SJCRH30 (cell line): ENCODE measurements at regions not wholly inside any gene's neighbourhood (a gene's known extent, or its start where the extent isn't known, plus 50 kb on each side); places are given as distances from the start of the nearest gene placed in this dataset.

Source experiments
- DNase-seq, 2 experiments: peaks; one replicate each; pipeline ENCODE4 v3.0.0-alpha.2; 2015 to 2020
- H3K27ac ChIP-seq: fragments of 250-450 bp; sonication (Bioruptor Pico); 2 replicates; pipeline ENCODE4 v1.5.1; 2020; ENCODE audit warnings: mild to moderate bottlenecking, moderate library complexity
- H3K27me3 ChIP-seq: fragments of 250-450 bp; sonication (Bioruptor Pico); 2 replicates; pipeline ENCODE4 v1.5.1; 2020; ENCODE audit warnings: mild to moderate bottlenecking, moderate library complexity
- H3K36me3 ChIP-seq: fragments of 250-450 bp; sonication (Bioruptor Pico); 2 replicates; pipeline ENCODE4 v1.5.1; 2020; ENCODE audit warnings: mild to moderate bottlenecking, moderate library complexity
- H3K4me1 ChIP-seq: fragments of 250-450 bp; sonication (Bioruptor Pico); 2 replicates; pipeline ENCODE4 v1.5.1; 2020; ENCODE audit warnings: mild to moderate bottlenecking, moderate library complexity
- H3K4me3 ChIP-seq: fragments of 250-450 bp; sonication (Bioruptor Pico); 2 replicates; pipeline ENCODE4 v1.5.1; 2020; ENCODE audit warnings: mild to moderate bottlenecking, moderate library complexity
- H3K9me3 ChIP-seq: fragments of 250-450 bp; sonication (Bioruptor Pico); replicated peaks from 2 replicates; pipeline ENCODE4 v1.5.1; 2020; ENCODE audit warnings: mild to moderate bottlenecking, moderate library complexity

DNA sequence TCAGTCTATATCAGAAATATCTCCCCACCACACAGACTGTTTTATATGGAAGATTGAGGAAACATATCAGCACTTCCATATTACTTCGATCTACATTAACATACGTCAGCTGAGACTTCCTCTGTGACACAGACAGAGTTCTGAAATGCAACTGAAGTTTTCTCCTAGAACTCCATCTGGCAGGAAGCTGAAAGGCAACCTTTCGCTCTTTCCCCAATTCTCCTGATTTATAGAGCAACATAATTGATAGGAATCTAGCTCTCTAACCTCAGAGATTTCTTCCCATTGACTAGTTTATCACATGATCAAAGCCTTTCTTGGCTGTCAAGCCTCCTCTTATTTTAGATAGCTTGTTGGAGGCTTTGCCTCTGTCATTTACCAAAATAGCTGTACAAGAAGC, 806.7 kb upstream of the CHAC2 start:
- H3K36me3 ChIP-seq: no peaks in the 10 kb centered on the region
- no peaks in the 10 kb centered on the region for H3K9me3 ChIP-seq
- no peak overlapping the region for H3K27ac ChIP-seq
- no peak for DNase-seq
- H3K27me3 ChIP-seq: peaks cover 4% of the 10 kb centered on the region; the same call in 1 of the 2 replicates
- H3K4me3 ChIP-seq: no peak overlapping the region
- no peaks in the 10 kb centered on the region for H3K4me1 ChIP-seq

DNA sequence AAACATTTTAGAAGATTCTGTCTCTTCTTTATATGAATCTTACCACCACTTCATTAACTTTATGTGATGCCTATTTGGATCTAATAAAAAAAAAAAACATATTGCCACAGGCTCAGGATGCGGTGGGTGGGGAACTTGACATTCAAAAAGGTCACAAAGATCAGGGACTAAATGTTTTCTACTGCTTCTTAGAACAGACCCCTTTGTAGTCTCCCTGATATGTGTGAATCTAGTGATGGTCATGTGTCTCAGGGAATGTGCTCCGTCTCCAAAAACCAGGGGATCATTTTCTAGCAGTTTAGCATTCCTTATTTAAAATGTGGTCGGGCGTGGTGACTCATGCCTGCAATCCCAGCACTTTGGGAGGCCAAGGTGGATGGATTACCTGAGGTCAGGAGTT, 807.8 kb upstream of the CHAC2 start:
- Histone ChIP-seq H3K27ac (no peak overlapping the region), H3K4me1 (no peaks in the 10 kb centered on the region), H3K9me3 (no peaks in the 10 kb centered on the region), H3K36me3 (no peaks in the 10 kb centered on the region), H3K4me3 (no peak overlapping the region), H3K27me3 (peaks cover 8% of the 10 kb centered on the region)
- DNase-seq: no peak

DNA sequence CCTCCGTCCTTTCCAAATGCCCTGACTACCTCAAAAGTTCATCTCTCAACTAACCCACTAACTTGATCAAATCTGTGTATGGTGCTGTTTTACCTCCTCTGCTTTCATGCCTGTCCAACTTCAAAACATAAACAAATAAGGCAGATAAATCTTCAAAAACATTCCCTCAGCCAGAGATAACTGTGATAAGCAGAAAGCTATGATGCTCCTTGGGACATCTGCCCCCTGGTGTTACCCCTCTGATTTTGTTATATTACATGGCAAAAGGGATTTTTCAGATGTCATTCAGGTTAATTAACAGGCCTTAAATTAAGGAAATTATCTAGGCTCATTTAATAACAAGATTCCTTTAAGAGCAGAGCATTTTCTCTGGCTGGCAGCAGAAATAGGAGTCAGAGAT, 810.8 kb upstream of the CHAC2 start:
- Histone ChIP-seq H3K36me3 (no peaks in the 10 kb centered on the region), H3K9me3 (no peaks in the 10 kb centered on the region), H3K4me1 (no peaks in the 10 kb centered on the region), H3K27me3 (peaks cover 8% of the 10 kb centered on the region), H3K4me3 (no peak overlapping the region), H3K27ac (no peak overlapping the region)
- no peak for DNase-seq

DNA sequence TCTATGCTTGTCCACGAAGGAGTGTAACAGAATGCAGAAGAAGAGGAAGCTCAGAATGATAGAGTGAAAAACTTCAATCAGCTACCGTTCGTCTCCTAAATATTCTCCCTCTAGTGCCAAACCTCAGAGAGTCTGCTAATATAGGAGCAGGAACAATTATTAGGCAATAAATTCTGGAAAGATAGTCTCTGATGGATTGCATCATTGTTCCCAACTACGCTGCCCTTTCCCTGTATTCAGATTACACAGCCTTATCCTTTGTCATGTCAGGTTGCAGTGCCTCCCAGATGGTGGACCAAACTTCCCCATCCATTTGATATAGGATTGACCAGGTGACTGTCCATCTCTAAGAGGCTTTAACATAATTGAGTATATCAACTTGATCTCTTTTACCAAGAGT, 811.5 kb upstream of the CHAC2 start:
- Histone ChIP-seq H3K27ac (no peak overlapping the region), H3K9me3 (no peaks in the 10 kb centered on the region), H3K4me3 (no peak overlapping the region), H3K4me1 (no peaks in the 10 kb centered on the region), H3K36me3 (no peaks in the 10 kb centered on the region), H3K27me3 (peaks cover 8% of the 10 kb centered on the region)
- no peak for DNase-seq

DNA sequence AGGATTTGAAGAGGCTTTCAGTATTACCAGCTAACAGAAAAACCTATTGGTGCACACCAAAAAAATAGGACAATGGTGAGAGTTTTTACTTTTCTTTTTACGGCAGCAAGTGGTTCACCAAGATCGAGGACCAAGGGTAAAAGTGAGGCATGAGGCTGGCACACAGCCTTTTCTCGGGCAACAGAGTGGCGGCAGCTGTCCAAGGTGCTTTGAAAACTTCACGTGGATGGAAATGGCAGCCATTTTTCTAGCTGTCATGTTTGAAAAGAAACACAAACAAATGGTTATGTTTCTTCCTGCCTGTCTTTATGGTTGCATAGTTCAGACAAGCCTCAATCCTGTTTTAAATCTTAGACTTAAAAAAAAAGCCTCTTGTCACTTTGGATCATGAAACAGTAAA, 812.5 kb upstream of the CHAC2 start:
- no peaks in the 10 kb centered on the region for H3K36me3 ChIP-seq
- peaks cover 8% of the 10 kb centered on the region for H3K27me3 ChIP-seq
- H3K27ac ChIP-seq: no peak overlapping the region
- H3K4me1 ChIP-seq: no peaks in the 10 kb centered on the region
- DNase-seq: peak in 1 of 2 experiments; percentile 9
- H3K4me3 ChIP-seq: no peak overlapping the region
- no peaks in the 10 kb centered on the region for H3K9me3 ChIP-seq

DNA sequence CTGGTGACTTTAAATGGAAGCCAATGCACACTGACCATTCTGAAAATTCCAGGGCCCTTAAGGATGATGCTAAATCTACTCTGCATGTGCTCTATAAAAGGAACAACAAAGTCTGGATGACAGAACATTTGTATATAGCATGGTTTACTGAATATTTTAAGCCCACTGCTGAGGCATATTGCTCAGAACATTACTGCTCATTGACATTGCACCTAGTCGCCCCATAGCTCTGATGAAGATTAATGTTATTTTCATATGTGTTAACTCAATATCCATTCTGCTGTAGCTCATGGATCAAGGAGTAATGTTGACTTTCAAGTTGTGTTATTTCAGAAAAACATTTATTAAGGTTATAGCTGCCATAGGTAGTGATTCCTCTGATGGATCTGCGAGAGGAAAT, 827.5 kb upstream of the CHAC2 start:
- H3K36me3 ChIP-seq: no peaks in the 10 kb centered on the region
- no peaks in the 10 kb centered on the region for H3K9me3 ChIP-seq
- no peaks in the 10 kb centered on the region for H3K4me1 ChIP-seq
- no peak for DNase-seq
- no peak overlapping the region for H3K27ac ChIP-seq
- no peak overlapping the region for H3K4me3 ChIP-seq
- H3K27me3 ChIP-seq: no peaks in the 10 kb centered on the region

DNA sequence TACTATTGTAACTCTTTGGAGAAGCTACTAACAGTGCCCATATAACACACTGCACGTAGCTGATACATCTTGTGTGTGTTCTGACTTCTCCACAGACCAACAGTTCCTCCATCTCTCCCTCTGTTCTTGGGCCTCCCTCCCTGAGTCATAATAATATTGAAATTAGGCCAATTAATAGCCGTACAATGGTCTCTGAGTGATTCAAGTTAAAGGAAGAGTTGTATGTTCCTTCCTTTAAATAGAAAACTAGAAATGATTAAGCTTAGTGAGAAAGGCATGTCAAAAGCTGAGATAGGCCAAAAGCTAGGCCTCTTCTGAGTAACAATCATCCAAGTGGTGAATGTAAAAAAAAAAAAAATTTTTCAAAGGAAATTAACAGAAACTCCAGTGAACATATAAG, 828.4 kb upstream of the CHAC2 start:
- Histone ChIP-seq H3K27me3 (no peaks in the 10 kb centered on the region), H3K9me3 (no peaks in the 10 kb centered on the region), H3K4me3 (no peak overlapping the region), H3K4me1 (no peaks in the 10 kb centered on the region), H3K27ac (no peak overlapping the region), H3K36me3 (no peaks in the 10 kb centered on the region)
- DNase-seq: no peak

DNA sequence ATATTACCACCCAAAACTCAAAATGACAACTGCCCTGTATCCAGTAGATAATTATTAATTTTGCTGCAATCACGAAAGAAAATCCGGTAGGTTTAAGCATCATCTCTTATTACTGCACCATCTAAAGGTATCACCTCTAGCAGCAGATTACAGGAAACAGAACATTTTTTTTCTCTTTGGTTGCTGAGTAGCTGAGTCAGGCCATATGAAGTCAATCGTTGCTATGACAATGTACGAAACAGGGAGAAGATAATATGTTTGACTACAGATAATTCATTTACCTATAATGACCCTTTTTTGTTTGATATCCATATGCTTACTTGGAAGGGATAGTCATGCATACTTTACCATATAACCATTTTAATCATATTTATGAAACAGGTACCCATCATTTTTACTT, 831.6 kb upstream of the CHAC2 start:
- DNase-seq: no peak
- Histone ChIP-seq H3K27me3 (no peaks in the 10 kb centered on the region), H3K4me3 (no peak overlapping the region), H3K9me3 (no peaks in the 10 kb centered on the region), H3K27ac (no peak overlapping the region), H3K36me3 (no peaks in the 10 kb centered on the region), H3K4me1 (no peaks in the 10 kb centered on the region)

DNA sequence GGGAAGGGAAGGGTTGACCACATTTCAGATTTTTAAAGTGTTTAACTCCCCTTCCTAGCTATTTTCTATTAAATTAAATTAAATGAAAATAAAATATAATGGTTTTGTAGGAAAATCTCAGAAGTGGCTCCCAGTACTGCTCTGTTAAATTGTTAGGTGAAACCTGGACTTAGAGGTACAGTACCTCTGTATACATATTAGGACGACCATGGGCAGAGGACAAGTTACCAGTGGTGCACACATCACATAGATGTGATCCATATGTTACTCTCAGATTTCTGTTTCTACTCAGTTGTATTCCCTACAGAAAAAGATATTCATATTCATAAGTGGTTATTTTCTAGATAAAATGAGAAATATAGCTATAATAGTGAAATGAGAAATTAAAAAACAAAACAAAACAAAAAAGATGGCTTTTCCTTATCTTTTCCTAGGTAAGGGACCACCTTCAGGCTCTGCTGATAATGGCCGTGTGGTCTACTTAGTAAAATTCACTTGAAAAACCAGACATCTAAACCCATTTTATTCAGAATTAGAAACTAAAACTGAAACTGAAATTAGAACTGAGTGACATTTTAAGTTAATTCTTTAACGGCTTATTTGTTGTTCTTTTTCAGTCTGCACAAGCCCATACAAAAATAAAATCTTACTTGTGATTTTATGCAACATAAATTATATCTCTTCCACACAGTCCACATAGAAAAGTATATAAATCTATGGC, 832.5 kb upstream of the CHAC2 start:
- Histone ChIP-seq H3K27ac (no peak overlapping the region), H3K9me3 (no peaks in the 10 kb centered on the region), H3K36me3 (no peaks in the 10 kb centered on the region), H3K4me1 (no peaks in the 10 kb centered on the region), H3K4me3 (no peak overlapping the region), H3K27me3 (no peaks in the 10 kb centered on the region)
- DNase-seq: no peak

DNA sequence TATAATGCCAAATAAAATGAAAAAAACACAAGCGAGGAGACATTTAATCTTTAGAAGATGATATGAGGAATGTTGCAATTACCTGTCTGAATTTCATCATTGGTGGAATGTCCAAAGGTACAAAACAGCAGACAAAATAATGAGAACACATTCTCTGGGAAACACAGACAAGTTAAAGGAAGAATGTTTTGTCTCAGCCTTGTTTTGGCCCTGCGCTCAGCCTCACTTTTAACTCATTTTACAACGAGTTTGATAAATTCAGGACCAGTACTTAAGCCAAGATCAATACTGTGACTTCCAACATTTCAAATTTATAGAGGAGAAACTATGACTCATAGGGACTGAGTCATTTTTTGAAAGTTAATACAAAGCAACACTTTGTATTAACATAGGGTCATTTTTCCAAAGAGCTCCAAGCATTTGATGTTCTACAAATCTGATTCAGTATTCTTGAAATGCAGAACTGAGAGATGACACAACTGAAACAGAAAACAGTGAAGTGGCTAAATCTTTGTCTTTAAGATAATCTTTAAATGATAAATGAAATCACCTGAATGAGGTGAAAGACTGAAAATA, 833.2 kb upstream of the CHAC2 start:
- no peak overlapping the region for H3K27ac ChIP-seq
- no peak for DNase-seq

DNA sequence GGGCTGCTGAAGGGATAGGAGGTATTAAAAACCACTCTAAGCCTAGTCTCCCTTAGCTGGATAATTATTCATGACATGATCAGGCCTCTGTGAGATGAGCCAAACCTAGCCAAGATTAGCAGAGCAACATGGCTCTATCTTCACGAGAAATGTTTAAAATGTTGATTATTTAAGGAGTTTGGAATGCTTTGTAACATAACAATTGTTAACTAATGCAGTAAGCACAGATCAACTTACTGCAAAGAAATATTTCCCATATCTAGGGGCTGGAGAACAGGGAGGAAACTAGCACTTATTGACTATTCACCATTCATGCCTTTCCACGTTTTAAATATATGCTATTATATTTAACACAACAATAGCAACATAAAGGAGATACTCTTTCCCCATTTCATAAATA, 833.7 kb upstream of the CHAC2 start:
- H3K4me1 ChIP-seq: no peaks in the 10 kb centered on the region
- H3K36me3 ChIP-seq: no peaks in the 10 kb centered on the region
- H3K27me3 ChIP-seq: no peaks in the 10 kb centered on the region
- no peak overlapping the region for H3K4me3 ChIP-seq
- no peak overlapping the region for H3K27ac ChIP-seq
- H3K9me3 ChIP-seq: no peaks in the 10 kb centered on the region
- no peak for DNase-seq

More for the DNA sequence above, 833.2 kb upstream of the CHAC2 start:
- no peaks in the 10 kb centered on the region for H3K36me3 ChIP-seq
- no peaks in the 10 kb centered on the region for H3K9me3 ChIP-seq
- H3K4me3 ChIP-seq: no peak overlapping the region
- no peaks in the 10 kb centered on the region for H3K4me1 ChIP-seq
- no peaks in the 10 kb centered on the region for H3K27me3 ChIP-seq

DNA sequence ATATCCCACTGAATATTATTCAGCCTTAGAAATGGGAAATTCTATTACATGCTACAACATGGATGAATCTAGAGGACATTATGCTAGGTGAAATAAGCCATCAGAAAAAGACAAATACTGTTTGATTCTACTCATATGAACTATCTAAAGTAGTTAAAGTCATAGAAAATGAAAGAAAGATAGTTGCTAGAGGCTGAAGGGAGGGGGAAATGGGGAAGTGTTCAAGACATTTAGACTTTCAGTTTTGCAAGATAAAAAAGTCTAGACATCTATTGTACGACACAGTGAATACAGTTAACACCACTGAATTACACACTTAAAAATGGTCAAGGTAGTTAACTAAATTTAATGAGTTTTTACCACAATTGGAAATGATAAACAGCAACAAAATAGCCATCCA, 835.9 kb upstream of the CHAC2 start:
- Histone ChIP-seq H3K27me3 (no peaks in the 10 kb centered on the region), H3K4me1 (no peaks in the 10 kb centered on the region), H3K27ac (no peak overlapping the region), H3K4me3 (no peak overlapping the region), H3K9me3 (no peaks in the 10 kb centered on the region), H3K36me3 (no peaks in the 10 kb centered on the region)
- no peak for DNase-seq

DNA sequence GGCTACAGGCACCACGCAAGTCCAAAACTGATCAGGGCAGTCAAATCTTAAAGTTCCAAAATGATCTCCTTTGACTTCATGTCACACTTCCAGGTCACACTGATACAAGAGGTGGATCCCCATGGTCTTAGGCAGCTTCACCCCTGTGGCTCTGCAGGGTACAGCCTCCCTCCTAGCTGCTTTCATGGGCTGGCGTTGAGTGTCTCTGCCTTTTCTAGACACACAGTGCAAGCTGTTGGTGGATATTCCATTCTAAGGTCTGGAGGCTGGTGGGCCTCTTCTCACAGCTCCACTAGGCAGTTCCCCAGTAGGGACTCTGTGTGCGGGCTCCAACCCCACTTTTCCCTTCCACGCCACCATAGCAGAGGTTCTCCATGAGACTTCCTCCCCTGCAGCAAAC, 838.2 kb upstream of the CHAC2 start:
- no peak for DNase-seq

DNA sequence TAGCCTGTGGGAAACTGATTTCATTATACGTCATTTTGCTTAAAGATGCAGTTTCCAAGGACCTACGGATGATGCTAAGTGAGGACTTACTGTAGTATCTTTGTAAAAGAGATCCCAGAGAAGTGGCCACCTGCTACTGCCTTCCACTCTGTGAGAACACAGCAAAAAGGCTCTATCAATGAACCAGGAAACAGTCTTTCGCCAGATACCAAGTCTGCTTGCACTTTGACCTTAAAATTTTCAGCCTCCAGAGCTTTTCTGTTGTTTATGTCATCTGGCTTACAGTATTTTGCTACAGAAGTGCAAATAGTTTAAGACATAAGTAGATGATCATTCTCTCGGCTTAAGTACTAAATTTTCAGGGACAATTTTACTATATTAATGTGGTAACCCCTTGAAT, 847.9 kb upstream of the CHAC2 start:
- no peak overlapping the region for H3K4me3 ChIP-seq
- no peak overlapping the region for H3K27ac ChIP-seq
- H3K36me3 ChIP-seq: no peaks in the 10 kb centered on the region
- no peaks in the 10 kb centered on the region for H3K27me3 ChIP-seq
- no peaks in the 10 kb centered on the region for H3K4me1 ChIP-seq
- no peak for DNase-seq
- H3K9me3 ChIP-seq: no peaks in the 10 kb centered on the region

More for the DNA sequence above, 838.2 kb upstream of the CHAC2 start:
- H3K4me3 ChIP-seq: no peak overlapping the region
- H3K27me3 ChIP-seq: no peaks in the 10 kb centered on the region
- H3K27ac ChIP-seq: no peak overlapping the region
- H3K4me1 ChIP-seq: no peaks in the 10 kb centered on the region
- H3K9me3 ChIP-seq: no peaks in the 10 kb centered on the region
- no peaks in the 10 kb centered on the region for H3K36me3 ChIP-seq

DNA sequence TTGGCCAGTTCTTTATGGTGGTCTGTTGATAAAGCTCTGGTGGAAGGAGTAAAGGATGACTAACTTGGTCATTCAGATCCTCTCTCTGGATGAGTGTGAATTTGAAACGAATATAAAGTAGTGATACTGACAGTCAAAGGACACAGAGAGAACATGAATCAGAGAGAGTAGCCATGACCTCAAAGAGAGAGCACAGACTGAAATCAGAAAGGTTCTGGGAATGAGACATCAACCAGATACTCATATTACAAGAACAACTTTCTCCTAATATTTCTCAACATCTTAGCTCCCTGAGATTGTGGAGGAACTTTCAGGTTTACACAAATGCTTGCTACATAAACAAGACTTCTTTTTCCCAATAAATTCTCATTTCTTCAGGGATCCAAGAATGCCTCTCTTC, 849.1 kb upstream of the CHAC2 start:
- Histone ChIP-seq H3K4me1 (no peaks in the 10 kb centered on the region), H3K4me3 (no peak overlapping the region), H3K9me3 (no peaks in the 10 kb centered on the region), H3K27me3 (no peaks in the 10 kb centered on the region), H3K27ac (no peak overlapping the region), H3K36me3 (no peaks in the 10 kb centered on the region)
- DNase-seq: no peak

DNA sequence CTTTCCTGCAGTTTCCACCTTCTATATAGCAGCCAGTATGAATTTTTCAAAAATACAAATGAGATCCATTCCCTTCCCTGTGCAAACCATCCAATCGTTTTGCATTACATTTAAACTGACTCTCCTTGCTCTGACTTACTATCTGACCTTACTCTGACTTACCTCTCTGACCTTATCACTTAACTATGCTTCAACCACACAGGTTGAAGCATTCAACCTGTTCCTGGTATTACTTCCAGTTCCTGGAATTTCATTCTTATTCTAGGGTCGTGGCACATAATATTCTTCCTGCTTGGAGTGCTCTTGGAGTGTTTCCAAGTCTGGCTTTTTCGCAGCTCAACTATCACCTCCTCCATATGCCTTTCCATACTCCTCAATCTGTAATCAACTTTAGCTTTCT, 850.6 kb upstream of the CHAC2 start:
- DNase-seq: no peak
- H3K4me3 ChIP-seq: no peak overlapping the region
- H3K27ac ChIP-seq: no peak overlapping the region
- H3K4me1 ChIP-seq: no peaks in the 10 kb centered on the region
- no peaks in the 10 kb centered on the region for H3K27me3 ChIP-seq
- no peaks in the 10 kb centered on the region for H3K36me3 ChIP-seq
- no peaks in the 10 kb centered on the region for H3K9me3 ChIP-seq
